GM23338 (cell line): ENCODE measurements at regions not wholly inside any gene's neighbourhood (a gene's known extent, or its start where the extent isn't known, plus 50 kb on each side); places are given as distances from the start of the nearest gene placed in this dataset.

Experiments used
- EZH2 ChIP-seq: fragments of 200-600 bp; sonication (generic); IDR thresholded peaks from one replicate; pipeline ENCODE4 v1.8.0; 2017; ENCODE audit warnings: antibody characterized with exemption, mild to moderate bottlenecking, low read depth; ENCODE audit not compliant: unreplicated experiment
- EZH2phosphoT487 ChIP-seq: fragments of 200-600 bp; sonication (generic); IDR thresholded peaks from one replicate; pipeline ENCODE4 v1.8.1; 2018; ENCODE audit warnings: antibody characterized with exemption; ENCODE audit not compliant: unreplicated experiment

DNA sequence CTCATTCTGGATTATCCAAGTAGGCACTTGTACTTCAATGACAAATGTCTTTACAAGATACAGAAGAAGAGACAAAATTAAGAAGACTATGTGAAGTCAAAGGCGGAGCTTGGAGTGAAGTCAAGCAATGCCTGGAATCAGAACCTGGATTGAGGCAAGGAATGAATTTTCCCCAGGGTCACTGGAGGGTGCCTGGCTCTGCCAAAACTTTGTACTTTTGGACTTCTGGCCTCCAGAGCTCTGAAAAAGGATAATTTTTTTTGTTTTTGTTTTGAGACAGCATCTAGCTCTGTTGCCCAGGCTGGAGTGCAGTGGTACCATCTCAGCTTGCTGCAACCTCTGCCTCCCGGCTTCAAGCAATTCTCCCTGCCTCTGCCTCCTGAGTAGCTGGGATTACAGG is 119.3 kb upstream of the AGBL1 start:
- TF ChIP-seq EZH2phosphoT487 = no peak
- no peak for TF ChIP-seq EZH2
